Stimulated activated CD8-positive, alpha-beta memory T cell treated with anti-CD3 and anti-CD28 coated beads, Interleukin-2, amount 100 ng/mL, for 48 hours (primary cell): ENCODE measurements at regions not wholly inside any gene's neighbourhood (a gene's known extent, or its start where the extent isn't known, plus 50 kb on each side); places are given as distances from the start of the nearest gene placed in this dataset.
"Not testable (repeated sequence)": the region's sequence is repeated elsewhere in the genome, so short reads cannot be mapped to it uniquely, and the experiment has no call there.

Experiments used
- DNase-seq, 2 donors: peaks; one replicate each; pipeline ENCODE4 v3.0.0-alpha.2; 2020; ENCODE audit warnings: low read depth in 2 of 2

DNA sequence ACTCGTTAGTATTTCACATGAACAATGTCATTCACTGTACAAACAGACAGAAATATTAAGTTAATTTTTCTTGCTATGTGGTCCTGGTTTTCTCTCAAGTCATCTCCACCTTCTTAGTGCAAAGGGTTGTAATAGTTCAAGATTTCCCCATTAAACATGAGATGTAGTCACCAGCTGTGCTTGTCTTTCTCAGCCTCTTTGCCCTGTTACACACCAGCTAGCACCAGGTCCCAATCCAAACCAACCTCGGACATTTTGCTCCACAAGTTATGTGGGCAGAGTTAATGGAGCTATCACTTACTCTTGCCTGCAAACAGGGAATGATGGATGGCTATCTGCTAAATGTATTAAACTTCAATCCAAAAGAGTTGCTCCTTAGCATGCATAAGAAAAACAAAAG lies 328.1 kb downstream of the TLE1 start:
- no peak for DNase-seq

GRCh38 chr9:81351166-81351565 lies 338.2 kb downstream of the TLE1 start:
- no peak for DNase-seq

DNA sequence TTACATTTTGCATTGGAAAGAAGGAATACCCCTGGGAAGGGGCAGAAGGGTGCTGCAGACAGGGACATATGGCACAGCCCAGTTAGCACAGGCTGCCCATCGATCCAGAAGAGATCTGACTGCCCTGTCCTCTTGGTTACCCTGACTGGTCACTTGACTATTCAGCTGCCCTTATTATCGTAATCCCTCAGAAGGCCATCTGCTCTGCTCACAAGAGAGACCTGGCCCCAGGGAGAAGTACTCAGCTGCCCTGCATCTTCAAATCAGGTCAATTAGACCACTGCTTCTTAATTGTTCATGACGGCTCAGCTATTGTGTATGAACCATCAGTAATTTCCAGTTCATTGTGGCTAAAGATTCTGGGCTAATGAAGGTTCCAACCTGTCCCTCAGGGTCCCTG lies 345.0 kb downstream of the TLE1 start:
- no peak for DNase-seq

DNA sequence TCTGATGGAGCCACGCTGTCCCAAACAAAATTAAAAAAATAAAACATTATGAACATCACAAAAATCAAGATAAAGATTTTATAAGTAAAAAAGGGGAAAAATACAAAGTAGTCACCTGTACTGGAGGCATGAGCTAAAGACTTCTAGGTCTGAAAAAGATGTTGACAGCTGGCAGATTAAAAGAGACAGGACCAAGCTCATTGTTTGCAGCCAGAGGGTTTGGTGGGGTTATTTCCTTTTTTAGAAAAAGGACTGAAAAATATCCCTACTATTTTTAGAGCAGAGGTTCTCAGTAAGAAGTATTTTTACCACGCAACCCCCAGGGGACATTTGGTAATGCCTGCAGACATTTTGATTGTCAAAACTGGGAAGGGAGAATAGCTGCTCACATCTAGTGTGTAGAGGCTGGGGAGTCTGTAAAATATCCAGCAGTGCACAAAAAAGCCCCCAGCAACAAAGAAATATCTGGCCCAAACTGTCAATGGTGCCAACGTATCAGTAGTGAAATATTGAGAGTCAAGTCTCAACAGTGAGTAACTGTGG lies 353.4 kb downstream of the TLE1 start:
- DNase-seq: no peak

GRCh38 chr9:81321551-81321950 lies 367.8 kb downstream of the TLE1 start:
- DNase-seq: no peak

GRCh38 chr9:81320909-81321482 lies 368.4 kb downstream of the TLE1 start:
- no peak for DNase-seq

DNA sequence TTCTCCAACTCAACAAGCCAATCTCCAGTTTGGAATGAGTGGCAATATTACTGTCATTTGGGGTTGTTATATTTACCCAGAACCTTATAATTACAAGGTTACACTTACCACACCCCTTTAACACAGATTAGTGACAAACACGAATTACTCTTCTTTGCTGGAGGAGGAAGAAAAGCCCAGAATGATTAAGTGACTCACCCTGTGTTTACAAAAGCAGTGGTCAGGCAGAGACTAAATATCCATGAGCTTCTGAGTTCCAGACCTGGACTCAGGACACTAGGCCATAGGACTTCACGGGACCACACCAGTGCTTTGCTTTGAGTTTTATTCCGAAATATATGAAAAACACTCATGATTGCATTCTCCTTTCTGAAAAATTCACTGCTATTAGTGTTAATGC lies 370.8 kb downstream of the TLE1 start:
- DNase-seq: no peak

DNA sequence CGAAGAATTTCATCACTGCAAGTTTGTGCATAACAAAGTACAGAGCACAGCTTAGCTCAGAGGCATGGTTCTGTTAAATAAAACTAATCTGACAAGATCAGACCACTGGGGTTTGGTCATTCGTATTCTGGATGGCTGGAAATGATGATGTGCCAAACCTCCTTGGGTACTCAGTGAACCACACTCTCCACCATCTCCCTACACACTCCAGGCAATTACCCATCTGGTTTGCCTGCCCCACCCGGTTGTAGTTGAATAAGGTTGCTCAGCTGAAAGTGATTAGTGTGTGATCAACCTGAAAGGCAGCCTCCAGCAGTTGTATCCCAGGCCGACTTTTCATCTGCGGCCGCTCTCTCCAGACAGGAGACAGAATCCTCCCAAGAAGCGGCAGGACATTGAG lies 371.4 kb downstream of the TLE1 start:
- DNase-seq: no peak

DNA sequence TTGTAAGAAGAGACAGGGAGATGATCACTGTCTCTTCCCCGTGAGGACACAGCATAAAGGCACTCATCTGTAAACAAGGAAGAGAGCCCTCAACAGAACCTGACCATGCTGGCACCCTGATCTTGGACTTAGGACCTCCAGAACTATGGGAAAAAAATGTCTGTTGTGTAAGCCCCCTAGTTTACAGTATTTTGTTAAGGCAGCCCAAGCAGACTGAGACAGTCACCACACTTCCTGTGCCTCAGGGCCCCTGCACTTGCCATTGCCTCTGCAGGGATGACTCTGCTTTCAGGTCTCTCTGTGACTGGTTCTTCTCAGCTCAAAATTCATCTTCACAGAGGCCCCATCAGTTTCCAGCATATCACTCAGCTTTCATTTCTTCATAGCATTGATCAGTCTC lies 372.1 kb downstream of the TLE1 start:
- no peak for DNase-seq

DNA sequence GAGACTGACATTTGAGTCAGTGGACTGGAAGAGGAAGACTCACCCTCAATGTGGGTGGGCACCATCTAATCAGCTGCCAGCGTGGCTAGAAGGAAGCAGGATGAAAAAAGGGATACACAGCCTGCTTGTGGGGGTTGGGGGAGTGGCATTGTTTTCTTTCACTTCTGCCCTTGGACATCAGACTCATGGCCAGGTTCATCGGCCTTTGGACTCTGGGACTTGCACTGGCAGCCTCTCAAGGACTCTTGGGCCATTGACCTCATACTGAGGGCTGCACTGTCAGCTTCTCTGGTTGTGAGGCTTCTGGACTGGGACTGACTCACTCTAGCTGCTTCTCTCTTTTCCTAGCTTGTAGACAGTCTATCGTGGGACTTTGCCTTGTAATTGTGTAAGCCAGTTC lies 374.9 kb downstream of the TLE1 start:
- DNase-seq: no peak

GRCh38 chr9:81313877-81314276 lies 375.5 kb downstream of the TLE1 start:
- no peak for DNase-seq

GRCh38 chr9:81312346-81312745 lies 377.0 kb downstream of the TLE1 start:
- no peak for DNase-seq

DNA sequence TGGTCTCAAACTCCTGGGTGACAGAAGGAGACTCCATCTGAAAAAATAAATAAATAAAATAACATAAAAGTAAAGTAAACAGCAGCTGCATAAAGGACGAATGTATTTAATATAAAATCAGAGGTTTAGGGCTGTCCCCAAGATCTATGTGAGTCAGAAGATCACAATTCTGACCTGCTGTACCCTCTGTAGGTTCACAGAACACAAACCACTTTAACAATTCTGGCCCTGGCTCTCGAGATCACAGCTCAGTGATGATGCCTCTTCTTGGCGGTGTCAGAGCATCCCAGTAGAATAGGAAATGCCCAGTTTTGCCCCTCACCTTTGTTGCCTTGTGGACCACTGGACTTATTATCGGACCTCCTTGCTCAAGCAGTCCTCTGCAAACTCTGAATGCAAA lies 380.9 kb downstream of the TLE1 start:
- DNase-seq: no peak

DNA sequence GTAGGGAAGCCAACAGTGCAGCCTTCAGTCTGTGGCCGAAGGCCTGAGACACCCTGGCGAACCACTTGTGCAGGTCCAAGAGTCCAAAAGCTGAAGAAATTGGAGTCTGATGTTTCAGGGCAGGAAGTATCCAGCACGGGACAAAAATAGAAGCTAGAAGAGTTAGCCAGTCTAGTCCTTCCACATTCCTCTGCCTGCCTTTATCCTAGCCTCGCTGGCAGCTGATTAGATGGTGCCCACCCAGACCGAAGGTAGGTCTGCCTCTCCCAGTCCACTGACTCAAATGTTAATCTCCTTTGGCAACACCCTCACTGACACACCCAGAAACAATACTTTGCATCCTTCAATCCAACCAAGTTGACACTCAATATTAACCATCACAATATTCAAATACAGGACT lies 381.6 kb downstream of the TLE1 start:
- DNase-seq: not testable (repeated sequence)

DNA sequence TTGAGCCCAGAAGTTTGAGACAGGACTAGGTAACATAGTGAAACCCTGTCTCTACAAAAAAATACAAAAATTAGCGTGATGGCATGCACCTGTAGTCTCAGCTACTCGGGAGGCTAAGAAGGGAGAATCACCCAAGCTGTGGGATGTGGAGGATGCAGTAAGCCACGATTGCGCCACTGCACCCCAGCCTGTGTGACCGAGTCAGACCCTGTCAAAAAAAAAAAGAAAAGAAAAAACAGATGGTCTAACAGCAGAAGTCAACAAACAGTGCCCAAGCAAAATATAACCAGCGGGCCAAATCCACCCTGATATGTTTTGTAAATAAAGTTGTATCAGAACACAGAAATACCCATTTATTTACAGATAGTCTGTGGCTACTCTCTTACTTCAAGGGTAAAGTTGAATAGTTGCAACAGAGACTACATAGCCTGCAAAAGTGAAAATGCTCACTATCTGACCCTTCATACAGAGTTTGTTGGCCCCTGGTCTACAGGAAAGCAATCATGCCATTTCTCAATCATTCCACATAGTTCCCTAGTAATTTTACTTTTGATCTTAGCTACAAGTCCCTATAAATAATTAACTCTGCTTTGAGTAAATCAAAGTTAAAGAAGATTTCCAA lies 383.7 kb downstream of the TLE1 start:
- DNase-seq: no peak

DNA sequence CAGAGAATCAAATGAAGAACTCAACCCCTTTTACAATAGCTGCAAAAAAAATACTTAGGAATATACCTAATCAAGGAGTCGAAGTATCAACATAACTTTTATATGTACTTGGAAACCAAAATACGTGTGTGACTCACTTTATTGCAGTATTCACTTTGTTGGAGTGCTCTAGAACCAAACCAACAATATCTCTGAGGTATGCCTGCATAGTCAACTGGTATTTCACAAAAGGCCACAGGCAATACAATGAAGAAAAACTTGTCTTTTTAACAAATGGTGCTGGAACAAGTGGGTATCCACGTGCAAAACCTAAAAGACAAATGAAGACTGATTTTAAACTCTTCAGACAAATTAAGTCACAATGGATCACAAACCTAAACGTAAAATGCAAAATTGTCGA lies 385.7 kb downstream of the TLE1 start:
- no peak for DNase-seq

- DNase-seq: no peak
Observed at GRCh38 chr9:81293651-81294050, 395.7 kb downstream of the TLE1 start.

DNA sequence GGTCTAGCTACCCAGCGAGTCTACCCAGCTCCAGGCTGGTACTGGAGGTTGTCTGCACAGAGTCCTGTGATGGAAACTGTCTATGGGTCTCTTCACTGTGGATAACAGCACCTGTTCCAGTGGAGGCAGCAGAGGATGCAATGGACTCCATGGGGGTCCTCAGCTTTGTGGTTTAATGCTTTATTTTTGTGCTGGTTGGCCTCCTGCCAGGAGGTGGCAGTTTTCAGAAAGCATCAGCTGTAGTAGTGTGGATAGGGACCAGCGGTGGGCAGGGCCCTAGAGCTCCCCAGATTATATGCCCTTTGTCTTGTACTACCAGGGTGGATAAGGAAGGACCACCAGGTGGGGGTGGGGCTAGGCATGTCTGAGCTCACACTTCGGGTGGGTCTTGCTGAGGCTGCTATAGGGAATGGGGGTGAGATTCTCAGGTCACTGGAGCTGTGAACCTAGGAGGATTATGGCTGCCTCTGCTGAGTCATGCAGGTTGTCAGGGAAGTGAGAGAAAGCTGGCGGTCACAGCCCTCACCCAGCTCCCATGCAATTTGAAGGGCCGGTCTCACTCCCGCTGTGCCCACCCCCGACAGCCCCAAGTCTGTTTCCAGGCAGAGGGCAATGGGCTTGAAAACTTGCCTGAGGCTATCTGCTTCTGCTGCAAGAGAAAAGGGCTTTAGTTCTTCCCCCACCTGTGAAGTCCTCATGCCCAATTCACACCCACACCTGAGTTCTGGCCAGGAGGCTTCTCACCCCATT lies 397.1 kb downstream of the TLE1 start:
- no peak for DNase-seq

DNA sequence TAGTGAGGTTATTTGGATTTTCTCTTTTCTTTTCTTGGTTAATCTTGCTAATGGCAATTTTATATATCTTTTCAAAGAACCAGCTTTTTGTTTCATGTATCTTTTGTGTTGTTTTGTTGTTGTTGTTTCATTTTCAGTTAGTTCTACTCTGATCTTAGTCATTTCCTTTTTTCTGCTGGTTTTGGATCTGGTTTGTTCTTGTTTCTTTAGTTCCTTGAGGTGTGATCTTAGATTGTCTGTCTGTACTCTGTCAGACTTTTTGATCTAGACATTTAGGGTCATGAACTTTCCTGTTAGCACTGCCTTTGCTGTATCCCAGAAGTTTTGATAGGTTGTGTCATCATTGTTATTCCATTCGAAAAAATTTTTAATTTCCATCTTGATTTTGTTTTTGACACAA lies 399.7 kb downstream of the TLE1 start:
- no peak for DNase-seq

- no peak for DNase-seq
Observed at GRCh38 chr9:81268048-81268447, 421.3 kb downstream of the TLE1 start.

DNA sequence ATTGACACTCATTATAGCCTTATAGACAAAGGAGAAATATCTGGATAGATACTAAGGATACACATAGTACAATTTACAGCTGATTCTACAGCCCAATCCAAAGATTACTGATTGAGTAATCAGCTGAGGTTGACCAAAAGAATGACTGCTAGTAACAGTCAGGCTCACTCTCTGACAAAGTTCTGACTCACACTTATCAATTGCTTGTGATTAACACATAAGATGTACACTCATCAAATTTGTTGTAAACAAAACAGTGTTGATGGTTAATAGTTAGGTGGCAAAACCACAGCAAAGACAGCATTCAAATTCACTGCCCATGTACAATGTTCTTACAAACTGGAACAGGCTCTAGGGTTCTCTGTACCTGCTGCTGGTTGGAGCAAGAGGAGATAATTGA lies 422.7 kb downstream of the TLE1 start:
- DNase-seq: no peak

DNA sequence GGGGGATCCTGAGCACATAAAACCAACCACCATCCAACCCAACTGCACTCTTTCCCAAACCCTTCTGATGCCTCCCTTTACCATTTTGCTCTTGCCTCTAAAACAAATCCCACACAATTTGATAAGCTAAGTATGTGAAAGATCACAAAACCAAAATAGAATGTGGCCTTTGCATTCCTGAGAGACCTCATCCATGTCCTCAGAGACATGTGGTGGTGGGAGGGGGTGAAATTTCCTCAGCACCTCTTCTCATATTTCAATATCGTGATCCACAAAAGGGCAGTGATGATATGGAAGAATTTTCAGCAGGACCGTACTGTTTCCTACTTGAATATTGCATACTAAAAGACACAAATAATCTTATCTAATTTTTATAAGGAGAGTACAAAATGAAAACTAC lies 423.3 kb downstream of the TLE1 start:
- DNase-seq: no peak

DNA sequence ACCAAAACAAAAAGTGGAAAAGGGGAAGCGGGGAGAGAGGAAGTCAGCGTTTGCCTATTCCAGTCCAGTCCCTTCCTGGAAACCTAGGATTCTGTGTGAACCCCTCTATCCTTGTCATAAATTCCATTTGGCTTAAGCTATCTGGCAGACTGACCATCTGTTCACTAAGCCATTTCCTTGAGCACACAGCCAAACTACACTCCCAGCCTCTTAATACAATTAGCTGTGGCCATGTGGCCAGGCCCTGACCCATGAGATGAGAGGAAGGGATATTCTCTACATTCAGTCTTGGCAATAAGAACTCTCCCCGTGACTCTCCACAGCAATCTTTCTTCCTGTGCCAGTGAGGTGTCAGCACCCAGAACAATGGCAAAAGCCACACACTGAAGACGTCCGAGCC lies 424.8 kb downstream of the TLE1 start:
- no peak for DNase-seq
